AG04449 (cell line): ENCODE measurements at regions not wholly inside any gene's neighbourhood (a gene's known extent, or its start where the extent isn't known, plus 50 kb on each side); places are given as distances from the start of the nearest gene placed in this dataset.

ENCODE experiments used
- CTCF ChIA-PET: fragments of 350-600 bp; formaldehyde crosslinking; extraction: SDS; loops from one replicate; lab custom pipeline; 2021; ENCODE audit warnings: antibody characterized with exemption; lab: Yijun Ruan, JAX
- POLR2A ChIA-PET: fragments of 400-600, 350-600 bp; formaldehyde crosslinking; extraction: SDS; loops from one replicate; lab custom pipeline; 2020; ENCODE audit warnings: antibody characterized with exemption, inconsistent platforms; lab: Yijun Ruan, JAX
- DNase-seq: peaks from one replicate; pipeline ENCODE4 v3.0.0-alpha.2; 2010; ENCODE audit warnings: low read depth, low spot score
- H3K4me3 ChIP-seq: 2 replicates; pipeline ENCODE4 v1.5.1; 2011; ENCODE audit warnings: low read depth, mild to moderate bottlenecking, control low read depth, low read length
- TF ChIP-seq, protein P1 (sequence below): IDR thresholded peaks from one replicate; pipeline ENCODE4 v1.5.1; 2011; ENCODE audit warnings: mild to moderate bottlenecking, moderate library complexity, low read length, control low read depth, inconsistent platforms; ENCODE audit not compliant: insufficient read depth; ENCODE audit errors: missing control alignments

DNA sequence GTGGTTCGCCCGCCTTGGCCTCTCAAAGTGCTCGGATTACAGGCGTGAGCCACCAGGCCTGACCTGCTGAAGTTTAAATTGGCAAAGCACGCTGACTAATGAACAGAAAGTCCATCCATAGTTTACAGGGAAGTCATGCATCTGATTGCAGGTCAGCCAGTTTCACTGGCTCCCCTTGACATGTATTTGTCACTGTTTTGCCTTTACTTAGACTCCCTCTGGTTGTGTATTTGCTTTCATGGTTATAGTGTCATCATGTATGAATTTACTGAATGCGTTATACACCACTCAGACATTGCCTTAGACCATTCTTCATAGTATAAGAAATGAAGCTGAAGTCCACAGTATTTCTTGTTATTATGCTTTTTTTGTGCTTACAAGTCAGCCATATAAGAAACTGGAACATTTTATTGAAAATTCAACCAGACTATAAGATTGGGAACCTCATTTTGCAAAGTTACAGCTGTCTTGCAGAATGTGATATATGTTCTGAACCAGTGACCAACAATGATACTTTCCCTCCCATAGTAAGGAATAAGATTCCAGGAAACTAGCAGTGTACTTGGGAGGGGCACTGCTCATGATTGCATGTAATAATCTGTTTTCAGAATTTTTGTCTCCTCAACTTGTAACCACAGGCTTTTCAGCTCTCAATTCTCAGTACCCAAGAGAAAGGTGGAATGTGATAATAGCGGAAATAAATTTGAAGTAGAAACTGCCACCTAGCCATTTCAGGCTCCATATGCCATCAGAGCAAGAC is 51.9 kb upstream of the ATF7IP start:
- no peak overlapping the region for H3K4me3 ChIP-seq
- ChIA-PET CTCF (no interaction called here), POLR2A (no interaction called here)
- TF ChIP-seq, protein P1, sequence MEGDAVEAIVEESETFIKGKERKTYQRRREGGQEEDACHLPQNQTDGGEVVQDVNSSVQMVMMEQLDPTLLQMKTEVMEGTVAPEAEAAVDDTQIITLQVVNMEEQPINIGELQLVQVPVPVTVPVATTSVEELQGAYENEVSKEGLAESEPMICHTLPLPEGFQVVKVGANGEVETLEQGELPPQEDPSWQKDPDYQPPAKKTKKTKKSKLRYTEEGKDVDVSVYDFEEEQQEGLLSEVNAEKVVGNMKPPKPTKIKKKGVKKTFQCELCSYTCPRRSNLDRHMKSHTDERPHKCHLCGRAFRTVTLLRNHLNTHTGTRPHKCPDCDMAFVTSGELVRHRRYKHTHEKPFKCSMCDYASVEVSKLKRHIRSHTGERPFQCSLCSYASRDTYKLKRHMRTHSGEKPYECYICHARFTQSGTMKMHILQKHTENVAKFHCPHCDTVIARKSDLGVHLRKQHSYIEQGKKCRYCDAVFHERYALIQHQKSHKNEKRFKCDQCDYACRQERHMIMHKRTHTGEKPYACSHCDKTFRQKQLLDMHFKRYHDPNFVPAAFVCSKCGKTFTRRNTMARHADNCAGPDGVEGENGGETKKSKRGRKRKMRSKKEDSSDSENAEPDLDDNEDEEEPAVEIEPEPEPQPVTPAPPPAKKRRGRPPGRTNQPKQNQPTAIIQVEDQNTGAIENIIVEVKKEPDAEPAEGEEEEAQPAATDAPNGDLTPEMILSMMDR, result no peak
- no peak for DNase-seq

DNA sequence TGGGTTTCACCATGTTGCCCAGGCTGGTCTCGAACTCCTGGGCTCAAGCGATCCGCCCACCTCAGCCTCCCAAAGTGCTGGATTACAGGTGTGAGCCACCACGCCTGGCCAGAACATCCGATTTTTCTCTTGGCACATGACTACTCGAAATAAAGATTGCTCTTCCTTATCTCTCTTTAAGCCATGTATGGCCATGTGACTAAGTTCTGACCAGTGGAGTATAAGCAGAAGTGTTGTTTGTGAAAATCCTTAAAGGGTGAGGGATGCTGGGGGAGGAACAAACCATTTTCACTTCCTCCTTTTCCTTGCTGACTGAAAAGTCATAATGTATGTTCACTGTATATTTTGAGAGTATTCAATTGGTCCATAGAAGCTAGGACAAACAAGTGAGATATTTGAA is 50.7 kb upstream of the ATF7IP start:
- CTCF ChIA-PET, result no interaction called here
- POLR2A ChIA-PET, result no interaction called here
- TF ChIP-seq, protein P1, result no peak
- DNase-seq, result no peak
- H3K4me3 ChIP-seq, result no peak overlapping the region

DNA sequence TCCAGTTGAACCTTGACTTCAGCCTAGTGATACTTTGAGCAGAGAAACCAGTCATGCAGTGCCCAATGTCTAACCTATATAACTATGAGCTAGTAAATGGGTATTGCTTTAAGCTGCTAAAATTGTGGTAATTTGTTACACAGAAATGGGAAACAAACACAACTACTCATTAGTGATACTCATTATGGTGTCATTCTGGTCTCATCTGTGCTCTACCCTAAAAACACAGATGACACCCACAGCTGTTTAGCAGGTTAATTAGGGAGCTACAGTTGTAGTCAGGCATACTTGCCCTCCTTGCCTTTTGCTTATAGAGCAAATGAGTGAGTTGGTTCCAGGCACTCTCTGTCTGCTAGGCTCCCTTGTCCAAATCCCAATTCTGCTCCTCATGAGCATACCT is 50.0 kb upstream of the ATF7IP start:
- TF ChIP-seq, protein P1, result no peak
- ChIA-PET POLR2A (no interaction called here), CTCF (no interaction called here)
- no peak for DNase-seq
- no peak overlapping the region for H3K4me3 ChIP-seq
